Astrocyte of the cerebellum (primary cell): ENCODE measurements at regions not wholly inside any gene's neighbourhood (a gene's known extent, or its start where the extent isn't known, plus 50 kb on each side); places are given as distances from the start of the nearest gene placed in this dataset.

Source experiments
- DNase-seq: peaks from one replicate; pipeline ENCODE4 v3.0.0-alpha.2; 2011; ENCODE audit warnings: low read depth
- H3K4me3 ChIP-seq: 2 replicates; pipeline ENCODE4 v1.5.1; 2011; ENCODE audit warnings: mild to moderate bottlenecking, low read depth, low read length, moderate library complexity
- CTCF ChIP-seq: IDR thresholded peaks from 2 replicates; pipeline ENCODE4 v1.5.1; 2012; ENCODE audit warnings: low read length, low read depth, moderate library complexity, mild to moderate bottlenecking; ENCODE audit errors: missing control alignments
- in situ Hi-C: cut with HindIII; loops from 2 replicates; pipeline ENCODE4 v1.10.0; 2017; ENCODE audit warnings: low sequenced_read_pairs

- no peak for TF ChIP-seq CTCF
- no peak overlapping the region for H3K4me3 ChIP-seq
- DNase-seq: no peak
- in situ Hi-C loops: no loop called here
These were observed 113.8 kb upstream of the ARMC2 start for GRCh38 chr6:108734271-108734922.

- DNase-seq: no peak
- in situ Hi-C loops: no loop called here
- TF ChIP-seq CTCF: no peak
- H3K4me3 ChIP-seq: no peak overlapping the region
These were observed 112.8 kb upstream of the ARMC2 start for GRCh38 chr6:108735310-108736001.

GRCh38 chr6:108736002-108736361, 112.2 kb upstream of the ARMC2 start:
- no peak for DNase-seq
- H3K4me3 ChIP-seq: no peak overlapping the region
- in situ Hi-C loops: no loop called here
- TF ChIP-seq CTCF: no peak

- H3K4me3 ChIP-seq: no peak overlapping the region
- in situ Hi-C loops: no loop called here
- DNase-seq: peak; percentile 38
- TF ChIP-seq CTCF: no peak
These were observed 111.4 kb upstream of the ARMC2 start for GRCh38 chr6:108736832-108737231.

- no peak overlapping the region for H3K4me3 ChIP-seq
- in situ Hi-C loops: no loop called here
- peak; percentile 55 for DNase-seq
- no peak for TF ChIP-seq CTCF
These were observed 110.4 kb upstream of the ARMC2 start for GRCh38 chr6:108737594-108738546.

GRCh38 chr6:108738684-108739416, 109.4 kb upstream of the ARMC2 start:
- DNase-seq: no peak
- no peak overlapping the region for H3K4me3 ChIP-seq
- no peak for TF ChIP-seq CTCF
- in situ Hi-C loops: no loop called here
